NCI-H2196 treated with DMSO at 0.1 percent for 48 hours (cell line): ENCODE measurements at regions not wholly inside any gene's neighbourhood (a gene's known extent, or its start where the extent isn't known, plus 50 kb on each side); places are given as distances from the start of the nearest gene placed in this dataset.

Experiments used
- DNase-seq: peaks from one replicate; lab custom pipeline; 2025; ENCODE audit not compliant: unreplicated experiment; lab: John Stamatoyannopoulos, UW

DNA sequence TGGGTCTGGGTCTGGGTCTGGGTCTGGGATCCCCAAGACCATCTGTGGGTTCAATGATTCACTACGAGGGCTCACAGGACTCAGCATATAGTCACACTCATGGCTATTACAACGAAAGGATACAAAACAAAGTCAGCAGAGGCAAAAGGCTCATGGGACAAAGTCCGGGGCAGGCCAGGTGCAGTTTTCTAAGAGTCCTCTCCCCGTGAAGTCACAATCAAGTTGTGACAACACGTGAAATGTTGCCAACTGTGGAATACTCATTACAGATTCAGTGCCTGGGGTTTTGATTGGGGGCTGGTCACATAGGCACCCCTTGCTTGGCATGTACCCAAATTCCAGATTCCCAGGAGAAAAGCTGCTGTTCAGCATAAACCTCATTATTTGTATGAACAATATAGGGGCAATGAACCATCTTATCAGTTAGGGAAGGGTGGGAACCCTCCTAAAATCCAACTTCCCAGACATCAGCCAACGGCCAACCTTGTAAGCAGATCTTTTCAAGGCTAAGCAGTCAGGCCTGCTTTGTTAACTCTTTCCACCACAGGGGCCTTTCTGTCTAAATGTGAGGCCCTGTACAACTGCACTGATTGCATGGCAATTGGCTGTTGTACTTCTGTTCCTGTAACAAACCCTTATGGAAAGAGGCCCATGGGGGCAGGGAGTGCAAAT, 58.2 kb upstream of the DIPK2B start:
- no peak for DNase-seq
